ENCODE measurements at regions not wholly inside any gene's neighbourhood (a gene's known extent, or its start where the extent isn't known, plus 50 kb on each side); places are given as distances from the start of the nearest gene placed in this dataset.

DNA sequence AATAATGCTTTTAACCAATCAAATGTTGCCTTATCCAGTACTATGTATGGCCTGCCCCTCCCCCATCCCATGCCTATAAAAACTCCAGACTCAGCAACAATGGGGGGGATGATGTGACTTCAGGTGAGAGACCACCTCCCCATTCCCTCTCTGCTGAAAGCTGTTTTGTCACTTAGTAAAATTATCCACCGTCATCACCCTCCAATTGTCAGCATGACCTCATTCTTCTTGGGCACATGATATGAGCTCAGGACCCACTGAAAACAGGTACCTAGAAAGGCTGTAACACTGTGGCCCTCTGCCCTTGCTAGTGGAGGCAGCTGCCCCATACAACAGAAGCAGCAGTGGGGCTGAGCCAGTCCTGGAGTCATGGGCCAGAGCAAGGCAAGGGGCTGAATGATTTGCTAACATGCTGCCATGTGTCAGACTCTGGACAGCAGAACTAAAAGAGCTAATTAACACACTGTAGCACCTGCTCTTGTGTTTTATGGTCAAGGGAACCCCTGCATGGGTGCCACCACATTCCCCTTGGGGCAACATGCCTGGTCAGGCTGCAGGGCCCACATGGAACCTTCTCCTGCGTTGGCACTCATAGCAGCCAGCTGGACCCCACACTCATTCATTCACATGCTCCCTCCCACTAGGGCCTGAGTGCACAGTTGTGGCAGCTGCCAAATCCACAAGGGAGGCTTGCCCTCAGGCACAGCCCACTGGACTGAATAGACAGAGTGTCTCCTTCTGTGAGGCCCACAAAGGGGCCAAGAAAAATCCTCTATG is 722.2 kb upstream of the PCDH20 start:
- Histone ChIP-seq H3K27ac (ENCODE audit: low read depth) (no peak overlapping the region), H2AFZ (no peak overlapping the region), H3K27me3 (ENCODE audit: insufficient read depth) (no peaks in the 10 kb centered on the region), H3K4me3 (no peak overlapping the region), H3K79me2 (replicated peaks; ENCODE audit: insufficient read depth) (no peaks in the 10 kb centered on the region), H3K4me1 (ENCODE audit: insufficient read depth) (no peaks in the 10 kb centered on the region), H4K20me1 (replicated peaks; ENCODE audit: insufficient read depth) (no peaks in the 10 kb centered on the region), H3K4me2 (no peak overlapping the region), H3K36me3 (ENCODE audit: insufficient read depth) (no peaks in the 10 kb centered on the region), H3F3A (replicated peaks; ENCODE audit: low read depth) (no peaks in the 10 kb centered on the region), H3K9me2 (ENCODE audit: insufficient read depth) (0 out of 2 replicates have a peak, but pooled peaks cover 12% of the 10 kb centered on the region)
- no peaks in the 10 kb centered on the region for H3K27me3 Mint-ChIP-seq (ENCODE audit: insufficient read depth, low read depth, poor library complexity)
- H3K27ac Mint-ChIP-seq: no peak overlapping the region
- TF ChIP-seq, protein P1, sequence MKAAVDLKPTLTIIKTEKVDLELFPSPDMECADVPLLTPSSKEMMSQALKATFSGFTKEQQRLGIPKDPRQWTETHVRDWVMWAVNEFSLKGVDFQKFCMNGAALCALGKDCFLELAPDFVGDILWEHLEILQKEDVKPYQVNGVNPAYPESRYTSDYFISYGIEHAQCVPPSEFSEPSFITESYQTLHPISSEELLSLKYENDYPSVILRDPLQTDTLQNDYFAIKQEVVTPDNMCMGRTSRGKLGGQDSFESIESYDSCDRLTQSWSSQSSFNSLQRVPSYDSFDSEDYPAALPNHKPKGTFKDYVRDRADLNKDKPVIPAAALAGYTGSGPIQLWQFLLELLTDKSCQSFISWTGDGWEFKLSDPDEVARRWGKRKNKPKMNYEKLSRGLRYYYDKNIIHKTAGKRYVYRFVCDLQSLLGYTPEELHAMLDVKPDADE (IDR thresholded peaks at IDR 0.05): no peak
- TF ChIP-seq STAT1 (IDR thresholded peaks at IDR 0.05; ENCODE audit: unreplicated experiment) (no peak), ZNF331 (CRISPR knock-in tag; IDR thresholded peaks at IDR 0.05; ENCODE audit: low read depth) (no peak), POLR2AphosphoS5 (IDR thresholded peaks at IDR 0.05; ENCODE audit: low read depth) (no peak), JUNB (IDR thresholded peaks at IDR 0.05; ENCODE audit: unreplicated experiment) (no peak), NANOG (IDR thresholded peaks at IDR 0.05; ENCODE audit: borderline replicate concordance) (no peak), EZH2phosphoT487 (IDR thresholded peaks at IDR 0.05; ENCODE audit: unreplicated experiment) (no peak), CREB1 (CRISPR knock-in tag; IDR thresholded peaks at IDR 0.05; ENCODE audit: low read depth) (no peak), EZH2 (IDR thresholded peaks at IDR 0.05; ENCODE audit: low read depth, unreplicated experiment) (no peak), ZNF114 (CRISPR knock-in tag; IDR thresholded peaks at IDR 0.05) (no peak)
- TF ChIP-seq, protein P2, sequence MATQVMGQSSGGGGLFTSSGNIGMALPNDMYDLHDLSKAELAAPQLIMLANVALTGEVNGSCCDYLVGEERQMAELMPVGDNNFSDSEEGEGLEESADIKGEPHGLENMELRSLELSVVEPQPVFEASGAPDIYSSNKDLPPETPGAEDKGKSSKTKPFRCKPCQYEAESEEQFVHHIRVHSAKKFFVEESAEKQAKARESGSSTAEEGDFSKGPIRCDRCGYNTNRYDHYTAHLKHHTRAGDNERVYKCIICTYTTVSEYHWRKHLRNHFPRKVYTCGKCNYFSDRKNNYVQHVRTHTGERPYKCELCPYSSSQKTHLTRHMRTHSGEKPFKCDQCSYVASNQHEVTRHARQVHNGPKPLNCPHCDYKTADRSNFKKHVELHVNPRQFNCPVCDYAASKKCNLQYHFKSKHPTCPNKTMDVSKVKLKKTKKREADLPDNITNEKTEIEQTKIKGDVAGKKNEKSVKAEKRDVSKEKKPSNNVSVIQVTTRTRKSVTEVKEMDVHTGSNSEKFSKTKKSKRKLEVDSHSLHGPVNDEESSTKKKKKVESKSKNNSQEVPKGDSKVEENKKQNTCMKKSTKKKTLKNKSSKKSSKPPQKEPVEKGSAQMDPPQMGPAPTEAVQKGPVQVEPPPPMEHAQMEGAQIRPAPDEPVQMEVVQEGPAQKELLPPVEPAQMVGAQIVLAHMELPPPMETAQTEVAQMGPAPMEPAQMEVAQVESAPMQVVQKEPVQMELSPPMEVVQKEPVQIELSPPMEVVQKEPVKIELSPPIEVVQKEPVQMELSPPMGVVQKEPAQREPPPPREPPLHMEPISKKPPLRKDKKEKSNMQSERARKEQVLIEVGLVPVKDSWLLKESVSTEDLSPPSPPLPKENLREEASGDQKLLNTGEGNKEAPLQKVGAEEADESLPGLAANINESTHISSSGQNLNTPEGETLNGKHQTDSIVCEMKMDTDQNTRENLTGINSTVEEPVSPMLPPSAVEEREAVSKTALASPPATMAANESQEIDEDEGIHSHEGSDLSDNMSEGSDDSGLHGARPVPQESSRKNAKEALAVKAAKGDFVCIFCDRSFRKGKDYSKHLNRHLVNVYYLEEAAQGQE (IDR thresholded peaks at IDR 0.05; ENCODE audit: unreplicated experiment): no peak
- TF ChIP-seq, protein P3, sequence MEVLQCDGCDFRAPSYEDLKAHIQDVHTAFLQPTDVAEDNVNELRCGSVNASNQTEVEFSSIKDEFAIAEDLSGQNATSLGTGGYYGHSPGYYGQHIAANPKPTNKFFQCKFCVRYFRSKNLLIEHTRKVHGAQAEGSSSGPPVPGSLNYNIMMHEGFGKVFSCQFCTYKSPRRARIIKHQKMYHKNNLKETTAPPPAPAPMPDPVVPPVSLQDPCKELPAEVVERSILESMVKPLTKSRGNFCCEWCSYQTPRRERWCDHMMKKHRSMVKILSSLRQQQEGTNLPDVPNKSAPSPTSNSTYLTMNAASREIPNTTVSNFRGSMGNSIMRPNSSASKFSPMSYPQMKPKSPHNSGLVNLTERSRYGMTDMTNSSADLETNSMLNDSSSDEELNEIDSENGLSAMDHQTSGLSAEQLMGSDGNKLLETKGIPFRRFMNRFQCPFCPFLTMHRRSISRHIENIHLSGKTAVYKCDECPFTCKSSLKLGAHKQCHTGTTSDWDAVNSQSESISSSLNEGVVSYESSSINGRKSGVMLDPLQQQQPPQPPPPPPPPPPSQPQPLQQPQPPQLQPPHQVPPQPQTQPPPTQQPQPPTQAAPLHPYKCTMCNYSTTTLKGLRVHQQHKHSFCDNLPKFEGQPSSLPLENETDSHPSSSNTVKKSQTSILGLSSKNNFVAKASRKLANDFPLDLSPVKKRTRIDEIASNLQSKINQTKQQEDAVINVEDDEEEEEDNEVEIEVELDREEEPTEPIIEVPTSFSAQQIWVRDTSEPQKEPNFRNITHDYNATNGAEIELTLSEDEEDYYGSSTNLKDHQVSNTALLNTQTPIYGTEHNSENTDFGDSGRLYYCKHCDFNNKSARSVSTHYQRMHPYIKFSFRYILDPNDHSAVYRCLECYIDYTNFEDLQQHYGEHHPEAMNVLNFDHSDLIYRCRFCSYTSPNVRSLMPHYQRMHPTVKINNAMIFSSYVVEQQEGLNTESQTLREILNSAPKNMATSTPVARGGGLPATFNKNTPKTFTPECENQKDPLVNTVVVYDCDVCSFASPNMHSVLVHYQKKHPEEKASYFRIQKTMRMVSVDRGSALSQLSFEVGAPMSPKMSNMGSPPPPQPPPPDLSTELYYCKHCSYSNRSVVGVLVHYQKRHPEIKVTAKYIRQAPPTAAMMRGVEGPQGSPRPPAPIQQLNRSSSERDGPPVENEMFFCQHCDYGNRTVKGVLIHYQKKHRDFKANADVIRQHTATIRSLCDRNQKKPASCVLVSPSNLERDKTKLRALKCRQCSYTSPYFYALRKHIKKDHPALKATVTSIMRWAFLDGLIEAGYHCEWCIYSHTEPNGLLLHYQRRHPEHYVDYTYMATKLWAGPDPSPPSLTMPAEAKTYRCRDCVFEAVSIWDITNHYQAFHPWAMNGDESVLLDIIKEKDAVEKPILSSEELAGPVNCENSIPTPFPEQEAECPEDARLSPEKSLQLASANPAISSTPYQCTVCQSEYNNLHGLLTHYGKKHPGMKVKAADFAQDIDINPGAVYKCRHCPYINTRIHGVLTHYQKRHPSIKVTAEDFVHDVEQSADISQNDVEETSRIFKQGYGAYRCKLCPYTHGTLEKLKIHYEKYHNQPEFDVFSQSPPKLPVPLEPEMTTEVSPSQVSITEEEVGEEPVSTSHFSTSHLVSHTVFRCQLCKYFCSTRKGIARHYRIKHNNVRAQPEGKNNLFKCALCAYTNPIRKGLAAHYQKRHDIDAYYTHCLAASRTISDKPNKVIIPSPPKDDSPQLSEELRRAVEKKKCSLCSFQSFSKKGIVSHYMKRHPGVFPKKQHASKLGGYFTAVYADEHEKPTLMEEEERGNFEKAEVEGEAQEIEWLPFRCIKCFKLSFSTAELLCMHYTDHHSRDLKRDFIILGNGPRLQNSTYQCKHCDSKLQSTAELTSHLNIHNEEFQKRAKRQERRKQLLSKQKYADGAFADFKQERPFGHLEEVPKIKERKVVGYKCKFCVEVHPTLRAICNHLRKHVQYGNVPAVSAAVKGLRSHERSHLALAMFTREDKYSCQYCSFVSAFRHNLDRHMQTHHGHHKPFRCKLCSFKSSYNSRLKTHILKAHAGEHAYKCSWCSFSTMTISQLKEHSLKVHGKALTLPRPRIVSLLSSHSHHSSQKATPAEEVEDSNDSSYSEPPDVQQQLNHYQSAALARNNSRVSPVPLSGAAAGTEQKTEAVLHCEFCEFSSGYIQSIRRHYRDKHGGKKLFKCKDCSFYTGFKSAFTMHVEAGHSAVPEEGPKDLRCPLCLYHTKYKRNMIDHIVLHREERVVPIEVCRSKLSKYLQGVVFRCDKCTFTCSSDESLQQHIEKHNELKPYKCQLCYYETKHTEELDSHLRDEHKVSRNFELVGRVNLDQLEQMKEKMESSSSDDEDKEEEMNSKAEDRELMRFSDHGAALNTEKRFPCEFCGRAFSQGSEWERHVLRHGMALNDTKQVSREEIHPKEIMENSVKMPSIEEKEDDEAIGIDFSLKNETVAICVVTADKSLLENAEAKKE (CRISPR knock-in tag; IDR thresholded peaks at IDR 0.05): no peak
- TF ChIP-seq, protein P4, sequence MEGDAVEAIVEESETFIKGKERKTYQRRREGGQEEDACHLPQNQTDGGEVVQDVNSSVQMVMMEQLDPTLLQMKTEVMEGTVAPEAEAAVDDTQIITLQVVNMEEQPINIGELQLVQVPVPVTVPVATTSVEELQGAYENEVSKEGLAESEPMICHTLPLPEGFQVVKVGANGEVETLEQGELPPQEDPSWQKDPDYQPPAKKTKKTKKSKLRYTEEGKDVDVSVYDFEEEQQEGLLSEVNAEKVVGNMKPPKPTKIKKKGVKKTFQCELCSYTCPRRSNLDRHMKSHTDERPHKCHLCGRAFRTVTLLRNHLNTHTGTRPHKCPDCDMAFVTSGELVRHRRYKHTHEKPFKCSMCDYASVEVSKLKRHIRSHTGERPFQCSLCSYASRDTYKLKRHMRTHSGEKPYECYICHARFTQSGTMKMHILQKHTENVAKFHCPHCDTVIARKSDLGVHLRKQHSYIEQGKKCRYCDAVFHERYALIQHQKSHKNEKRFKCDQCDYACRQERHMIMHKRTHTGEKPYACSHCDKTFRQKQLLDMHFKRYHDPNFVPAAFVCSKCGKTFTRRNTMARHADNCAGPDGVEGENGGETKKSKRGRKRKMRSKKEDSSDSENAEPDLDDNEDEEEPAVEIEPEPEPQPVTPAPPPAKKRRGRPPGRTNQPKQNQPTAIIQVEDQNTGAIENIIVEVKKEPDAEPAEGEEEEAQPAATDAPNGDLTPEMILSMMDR (conservative IDR thresholded peaks at IDR 0.05; ENCODE audit: low read depth in 2 of 2): no peak
- no peak for DNase-seq (ENCODE audit: low spot score)
- H3K4me3 Mint-ChIP-seq: no peak overlapping the region
- peaks cover 30% of the 10 kb centered on the region for H3K9me3 Mint-ChIP-seq
- H3K36me3 Mint-ChIP-seq (ENCODE audit: low read depth): peaks cover 16% of the 10 kb centered on the region; the same call in 2 of the 3 replicates
- ATAC-seq: no peak
- no peaks in the 10 kb centered on the region for H3K4me1 Mint-ChIP-seq

Measured in GM23338 (cell line).